ENCODE measurements at regions not wholly inside any gene's neighbourhood (a gene's known extent, or its start where the extent isn't known, plus 50 kb on each side); places are given as distances from the start of the nearest gene placed in this dataset.

GRCh38 chr2:62447411-62447810 lies 58.6 kb downstream of the TMEM17 start:
- DNase-seq, result peak; percentile 15

- no peak for DNase-seq
Observed at GRCh38 chr2:62446491-62446890, 59.5 kb downstream of the TMEM17 start.

- DNase-seq, result no peak
Observed at GRCh38 chr2:62443886-62444285, 62.1 kb downstream of the TMEM17 start.

GRCh38 chr2:62443471-62443870 lies 62.5 kb downstream of the TMEM17 start:
- DNase-seq, result no peak

GRCh38 chr2:62441824-62442223 lies 64.2 kb downstream of the TMEM17 start:
- no peak for DNase-seq

- DNase-seq, result no peak
Observed at GRCh38 chr2:62441421-62441820, 64.6 kb downstream of the TMEM17 start.

- no peak for DNase-seq
Observed at GRCh38 chr2:62440281-62440946, 65.6 kb downstream of the TMEM17 start.

- DNase-seq, result no peak
Observed at GRCh38 chr2:62439425-62439824, 66.6 kb downstream of the TMEM17 start.

GRCh38 chr2:62437785-62438184 lies 68.2 kb downstream of the TMEM17 start:
- DNase-seq, result no peak

GRCh38 chr2:62435720-62436119 lies 70.3 kb downstream of the TMEM17 start:
- no peak for DNase-seq

- no peak for DNase-seq
Observed at GRCh38 chr2:62432407-62432806, 73.6 kb downstream of the TMEM17 start.

GRCh38 chr2:62431512-62431911 lies 74.5 kb downstream of the TMEM17 start:
- DNase-seq, result no peak

- DNase-seq, result no peak
Observed at GRCh38 chr2:62430146-62430545, 75.8 kb downstream of the TMEM17 start.

GRCh38 chr2:62427146-62427545 lies 78.8 kb downstream of the TMEM17 start:
- DNase-seq, result no peak

- no peak for DNase-seq
Observed at GRCh38 chr2:62426154-62426912, 79.7 kb downstream of the TMEM17 start.

GRCh38 chr2:62425684-62426083 lies 80.3 kb downstream of the TMEM17 start:
- DNase-seq, result no peak

GRCh38 chr2:62424899-62425298 lies 81.1 kb downstream of the TMEM17 start:
- DNase-seq, result no peak

- no peak for DNase-seq
Observed at GRCh38 chr2:62423883-62424458, 82.0 kb downstream of the TMEM17 start.

GRCh38 chr2:62423235-62423634 lies 82.8 kb downstream of the TMEM17 start:
- no peak for DNase-seq

- no peak for DNase-seq
Observed at GRCh38 chr2:62415518-62415917, 90.5 kb downstream of the TMEM17 start.

- DNase-seq, result no peak
Observed at GRCh38 chr2:62415019-62415431, 91.0 kb downstream of the TMEM17 start.

- no peak for DNase-seq
Observed at GRCh38 chr2:62413116-62413663, 92.8 kb downstream of the TMEM17 start.

GRCh38 chr2:62412347-62412742 lies 93.7 kb downstream of the TMEM17 start:
- peak; percentile 21 for DNase-seq

GRCh38 chr2:62410926-62411456 lies 95.0 kb downstream of the TMEM17 start:
- DNase-seq, result peak; percentile 8

Measured in EL (cell line).